NCI-H128 (cell line): ENCODE measurements at regions not wholly inside any gene's neighbourhood (a gene's known extent, or its start where the extent isn't known, plus 50 kb on each side); places are given as distances from the start of the nearest gene placed in this dataset.
A peak's percentile ranks its signal among the peaks of the same experiment; 100 is the strongest.

Experiments used
- DNase-seq: peaks from one replicate; lab custom pipeline; 2025; ENCODE audit not compliant: unreplicated experiment; lab: John Stamatoyannopoulos, UW

DNA sequence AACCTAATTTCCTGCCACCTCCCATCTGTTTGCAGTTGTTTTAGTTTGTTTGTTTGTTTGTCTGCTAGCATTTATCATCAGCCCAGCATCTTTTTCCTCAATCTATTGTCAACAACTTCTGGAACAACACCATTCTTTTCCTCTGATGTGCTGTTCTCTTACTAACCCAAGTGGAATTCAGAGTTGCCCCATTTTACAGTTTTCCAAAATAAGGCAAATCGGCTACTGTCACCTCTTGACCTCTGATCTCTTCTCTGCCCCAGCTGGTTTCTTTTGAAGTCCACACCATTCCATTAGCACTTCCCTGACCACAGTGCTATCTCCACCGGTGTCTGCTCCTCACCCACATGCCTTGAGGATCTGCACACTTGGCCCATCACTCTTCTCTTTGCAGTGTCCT is 102.4 kb downstream of the EFNB2 start:
- no peak for DNase-seq

DNA sequence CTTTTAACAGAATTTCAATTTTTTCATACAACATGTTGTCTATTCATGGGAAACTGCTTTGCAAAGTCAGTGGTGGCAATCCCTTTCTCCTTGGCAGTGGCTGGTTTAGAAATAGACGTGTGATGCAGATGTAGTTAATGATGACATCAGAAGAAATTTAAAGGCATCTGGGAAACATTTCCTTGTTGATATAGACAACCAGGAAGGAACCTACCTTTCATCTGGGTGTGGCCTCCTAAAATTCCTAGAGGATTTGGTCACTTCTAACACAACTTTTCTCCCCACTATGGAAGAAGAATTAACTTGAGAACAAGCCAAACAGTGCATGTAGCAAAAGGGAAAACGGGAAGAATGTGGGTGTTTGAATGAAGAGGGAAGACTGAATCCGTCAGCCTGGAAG is 102.8 kb downstream of the EFNB2 start:
- DNase-seq: no peak

DNA sequence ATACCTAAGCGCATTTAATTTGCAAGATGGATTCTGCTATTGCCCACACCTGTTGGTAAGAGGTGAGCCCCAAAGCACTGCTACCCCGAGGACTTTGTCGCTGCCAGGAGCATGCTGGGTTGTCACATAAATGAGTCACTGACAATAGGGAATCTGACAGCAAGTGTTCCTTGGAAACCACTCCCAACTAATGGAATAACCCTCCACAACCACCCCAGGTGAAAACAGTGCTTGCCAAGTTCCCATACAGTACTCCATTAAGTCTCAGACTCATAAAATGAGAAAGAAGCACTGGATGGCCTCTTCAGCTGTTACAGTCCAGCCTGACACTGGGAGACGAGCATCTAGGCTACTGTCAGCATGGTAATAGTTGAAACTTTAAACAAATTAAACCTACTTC is 108.6 kb downstream of the EFNB2 start:
- peak; percentile 52 for DNase-seq

DNA sequence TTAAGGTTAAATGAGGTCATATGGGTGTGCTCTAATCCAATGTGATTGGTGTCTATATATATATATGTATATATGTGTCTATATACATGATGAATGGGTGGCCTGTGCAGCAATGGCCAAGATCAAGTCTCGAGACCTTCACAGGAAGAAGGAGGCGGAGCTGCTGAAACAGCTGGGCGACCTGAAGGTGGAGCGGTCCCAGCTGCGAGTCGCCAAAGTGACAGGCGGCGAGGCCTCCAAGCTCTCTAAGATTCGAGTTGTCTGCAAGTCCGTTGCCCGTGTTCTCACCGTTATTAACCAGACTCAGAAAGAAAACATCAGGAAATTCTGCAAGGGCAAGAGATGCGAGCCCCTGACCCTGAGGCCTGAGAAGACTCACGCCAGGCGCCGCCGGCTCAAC is 109.8 kb downstream of the EFNB2 start:
- DNase-seq: no peak

DNA sequence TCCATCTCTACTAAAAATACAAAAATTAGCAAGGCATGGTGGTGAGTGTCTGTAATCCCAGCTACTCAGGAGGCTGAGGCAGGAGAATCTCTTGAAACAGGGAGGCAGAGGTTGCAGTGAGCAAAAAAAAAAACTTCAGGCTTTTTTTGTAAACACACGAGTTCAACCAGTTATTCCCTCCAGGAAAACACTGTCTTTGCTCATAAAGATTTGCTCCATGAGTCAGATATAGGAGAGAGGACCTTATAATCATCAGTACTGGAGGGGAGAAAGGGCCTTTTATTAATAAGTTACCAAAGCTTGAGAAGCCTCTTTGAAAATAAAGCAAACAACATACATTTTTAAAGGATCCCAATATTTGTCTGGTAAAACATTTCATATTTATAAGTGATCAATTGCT is 110.7 kb downstream of the EFNB2 start:
- no peak for DNase-seq

DNA sequence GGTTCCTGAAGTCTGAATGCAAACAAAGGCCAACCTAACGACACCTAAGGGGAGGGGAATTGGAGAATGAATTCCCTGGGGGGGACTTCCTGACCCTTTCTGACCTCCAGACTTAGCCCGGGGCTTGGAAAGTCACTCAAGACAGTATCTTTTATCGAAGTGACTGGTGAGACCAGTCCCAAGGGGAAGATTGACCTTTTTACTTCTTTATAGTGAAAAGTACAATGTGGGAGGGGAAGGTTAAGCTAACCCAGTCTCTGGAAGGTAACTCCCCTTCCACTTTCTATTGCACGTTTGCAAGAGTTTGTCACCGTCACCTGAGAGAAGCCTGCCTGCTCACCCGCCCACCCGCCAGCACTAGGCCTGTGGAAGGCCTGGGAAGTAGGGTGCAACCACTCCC is 111.9 kb downstream of the EFNB2 start:
- DNase-seq: no peak

DNA sequence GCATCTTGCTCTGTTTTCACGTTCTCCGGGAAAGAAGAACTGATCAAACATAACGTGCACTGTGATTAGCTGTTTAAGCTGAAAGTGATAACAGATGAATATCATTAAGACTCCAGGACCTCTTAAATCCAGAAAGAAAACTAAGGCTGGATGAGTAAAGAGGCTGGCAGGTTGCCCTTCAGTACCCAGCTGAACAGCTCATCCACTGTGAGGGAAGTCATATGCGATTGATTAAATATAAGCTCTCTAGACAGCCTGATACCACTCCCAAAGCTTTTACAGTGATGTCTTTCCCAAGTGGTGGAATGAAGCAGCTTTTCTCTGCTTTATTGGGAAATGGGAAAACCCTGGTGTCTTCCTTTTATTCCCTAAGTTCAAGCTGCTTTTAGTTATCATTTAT is 116.9 kb downstream of the EFNB2 start:
- DNase-seq: no peak

DNA sequence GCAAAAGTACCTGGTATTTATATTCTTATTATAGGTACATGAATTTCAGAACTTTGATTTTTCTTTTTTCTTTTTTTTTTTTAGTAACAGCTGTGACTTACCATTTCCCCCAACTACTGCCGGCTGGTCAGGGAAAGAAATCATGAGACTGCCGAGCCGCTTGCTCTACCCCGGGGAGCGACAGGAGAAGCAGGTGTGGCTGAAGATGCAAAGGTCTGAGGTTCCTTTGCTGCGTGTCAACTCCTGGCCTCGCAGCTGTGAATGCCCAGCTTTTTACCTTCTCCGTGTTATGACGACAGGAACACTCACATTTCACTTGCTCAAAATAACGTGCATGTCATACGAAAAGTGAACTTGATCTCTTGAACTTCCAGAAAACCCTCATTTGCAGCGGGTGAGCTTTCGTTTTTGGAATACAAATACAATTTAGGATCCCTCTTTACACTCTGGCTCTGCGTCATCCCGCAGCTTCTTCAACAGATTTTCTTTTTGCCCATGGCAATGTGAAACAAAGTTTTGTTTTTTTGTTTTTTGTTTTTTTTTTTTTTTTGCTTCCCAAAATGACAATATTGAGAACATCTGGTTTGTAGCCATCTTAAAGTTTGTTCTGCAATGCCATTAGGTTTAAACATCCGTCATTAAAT is 117.9 kb downstream of the EFNB2 start:
- DNase-seq: no peak

DNA sequence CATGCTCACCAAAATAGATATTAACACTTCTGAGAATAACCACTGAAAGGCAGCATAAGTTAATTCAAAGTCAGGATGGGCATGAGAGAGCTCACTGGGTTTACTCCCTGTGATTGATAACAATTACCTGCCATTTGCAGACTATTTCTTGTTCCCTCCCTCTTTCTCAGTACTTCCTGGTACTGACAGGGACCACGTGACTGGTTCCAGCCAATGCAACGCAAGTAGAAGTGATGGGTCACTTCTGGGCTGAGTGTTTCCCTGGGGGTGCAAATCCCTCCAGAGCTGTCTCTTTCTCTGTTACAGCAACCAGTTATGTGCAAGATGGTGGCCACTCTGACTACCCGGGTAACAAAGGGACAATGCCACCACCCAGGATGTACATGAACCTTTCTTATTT is 118.8 kb downstream of the EFNB2 start:
- no peak for DNase-seq

DNA sequence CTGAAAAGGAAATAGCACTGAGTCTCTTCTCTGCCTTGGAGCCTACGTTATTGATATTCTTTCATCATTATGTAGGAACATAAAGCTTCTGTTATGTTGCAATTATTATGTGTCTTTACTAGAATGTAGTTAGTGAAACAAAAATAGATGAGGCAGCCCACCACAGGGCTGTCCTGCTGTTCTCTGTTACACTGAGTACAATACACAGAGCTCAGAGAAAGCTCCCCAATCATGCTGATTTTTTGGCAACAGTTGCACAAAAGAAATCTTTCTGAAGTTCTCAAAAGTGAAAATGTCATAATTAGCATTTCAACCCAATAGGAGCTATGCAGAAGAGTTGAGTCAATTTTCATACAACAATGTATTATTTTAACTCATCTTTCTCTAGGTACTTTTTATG is 119.5 kb downstream of the EFNB2 start:
- no peak for DNase-seq

DNA sequence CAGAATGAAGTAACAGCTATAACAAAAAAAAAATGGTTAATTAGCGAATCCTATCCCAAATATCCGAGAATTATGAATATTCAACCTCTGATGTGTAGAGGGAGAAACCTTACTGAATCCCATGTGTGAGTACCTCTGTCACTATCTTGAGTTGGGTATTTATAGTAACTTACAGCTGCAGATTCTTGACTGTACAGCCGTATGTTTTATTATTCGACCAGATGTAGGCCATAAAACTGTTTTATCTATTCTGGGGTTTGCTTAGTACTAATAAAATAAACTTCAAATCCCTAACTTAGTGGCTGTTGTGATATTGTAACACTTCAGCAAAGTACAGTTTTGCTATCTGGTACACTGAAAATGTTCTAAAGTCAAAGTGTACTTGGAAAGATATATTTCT is 120.0 kb downstream of the EFNB2 start:
- no peak for DNase-seq

DNA sequence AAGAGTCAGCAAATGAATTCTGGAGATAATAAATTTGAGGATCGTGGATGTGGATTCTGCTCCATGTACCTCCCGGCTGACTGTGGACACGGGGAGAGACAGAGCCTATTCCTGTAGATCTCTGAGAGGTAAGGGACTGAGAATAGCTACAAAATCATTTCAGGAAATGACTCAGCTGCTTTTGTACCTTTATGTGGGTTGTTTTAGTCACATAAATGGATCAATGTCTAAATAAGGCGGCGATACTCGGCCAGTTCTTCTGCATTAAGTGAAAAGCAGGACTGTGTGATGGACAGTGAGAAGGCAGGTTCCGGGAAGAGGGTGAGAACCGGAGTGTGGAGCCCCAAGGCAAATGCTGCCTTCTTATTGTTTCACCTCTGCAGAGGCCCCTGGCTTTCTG is 128.1 kb downstream of the EFNB2 start:
- no peak for DNase-seq

DNA sequence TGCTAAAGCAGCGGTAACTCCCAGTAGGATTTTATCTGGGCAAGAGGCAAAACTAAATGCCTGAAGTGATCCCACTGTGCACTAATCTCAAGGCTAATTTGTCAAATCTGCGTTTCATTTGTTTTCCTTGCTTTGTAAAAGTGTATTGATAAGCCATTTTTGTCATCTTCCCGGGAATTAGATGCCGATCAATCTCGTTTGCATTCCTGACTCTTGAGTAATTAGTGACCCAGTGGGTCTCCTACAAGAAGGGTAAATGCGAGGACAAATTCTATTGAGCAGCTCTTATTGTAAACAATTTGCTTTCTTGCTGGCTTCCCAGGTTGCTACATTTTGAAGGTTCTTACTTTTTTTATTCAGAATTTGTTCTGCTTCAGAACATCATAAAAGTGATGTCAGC is 129.7 kb downstream of the EFNB2 start:
- DNase-seq: no peak

DNA sequence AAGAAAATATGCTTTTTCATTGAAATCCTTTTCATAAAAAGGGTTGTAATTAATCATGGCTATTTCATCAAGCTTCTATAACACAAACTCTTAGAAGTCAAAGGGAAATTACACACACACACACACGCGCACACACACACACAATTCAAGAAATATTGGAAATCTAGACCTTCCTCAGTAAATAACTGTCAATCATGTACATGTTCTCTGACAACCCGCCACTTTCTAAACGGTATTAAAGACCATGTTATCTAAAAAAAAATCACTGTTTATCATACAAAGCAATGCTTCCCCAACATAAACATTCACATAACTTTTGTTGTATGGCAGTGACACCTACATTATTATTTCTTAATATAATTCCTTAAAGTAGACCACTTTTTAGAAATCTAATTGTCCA is 132.2 kb downstream of the EFNB2 start:
- DNase-seq: no peak

DNA sequence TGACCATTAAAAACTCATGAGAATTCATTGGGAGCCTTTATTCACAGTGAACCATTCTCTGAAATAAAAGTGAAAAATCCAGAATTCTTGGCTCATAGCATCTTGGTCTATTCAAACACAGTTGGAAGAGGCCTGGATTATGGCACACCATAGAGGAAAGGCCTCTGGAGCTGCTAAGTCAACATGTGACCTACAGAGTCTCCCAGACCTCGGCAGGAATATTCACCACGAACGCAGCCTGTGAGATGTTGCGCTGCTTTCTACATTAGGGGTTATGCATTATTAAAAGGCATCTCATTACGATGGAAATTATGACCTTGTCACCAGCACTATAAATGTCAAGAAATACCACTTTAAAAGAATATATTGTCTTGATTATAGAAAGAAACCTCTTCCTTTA is 132.6 kb downstream of the EFNB2 start:
- no peak for DNase-seq

DNA sequence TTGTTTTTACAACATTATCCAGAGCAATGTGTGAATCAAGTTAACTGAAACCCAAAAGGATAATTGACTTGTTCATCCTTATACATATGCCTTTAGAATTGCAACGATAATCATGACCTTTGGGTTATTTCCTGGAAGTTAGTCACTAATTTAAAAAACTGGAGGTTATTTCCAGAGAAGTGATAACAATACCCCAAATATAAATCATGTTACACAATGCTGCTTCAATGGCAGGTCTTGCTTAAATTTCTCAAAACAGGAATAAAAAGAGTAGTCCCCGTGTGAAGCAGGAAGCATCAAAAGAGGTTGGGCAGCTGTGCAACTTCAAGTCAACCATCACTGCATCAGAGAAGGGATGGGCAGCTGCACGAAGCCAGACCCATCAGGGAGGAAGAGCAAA is 134.4 kb downstream of the EFNB2 start:
- DNase-seq: no peak

DNA sequence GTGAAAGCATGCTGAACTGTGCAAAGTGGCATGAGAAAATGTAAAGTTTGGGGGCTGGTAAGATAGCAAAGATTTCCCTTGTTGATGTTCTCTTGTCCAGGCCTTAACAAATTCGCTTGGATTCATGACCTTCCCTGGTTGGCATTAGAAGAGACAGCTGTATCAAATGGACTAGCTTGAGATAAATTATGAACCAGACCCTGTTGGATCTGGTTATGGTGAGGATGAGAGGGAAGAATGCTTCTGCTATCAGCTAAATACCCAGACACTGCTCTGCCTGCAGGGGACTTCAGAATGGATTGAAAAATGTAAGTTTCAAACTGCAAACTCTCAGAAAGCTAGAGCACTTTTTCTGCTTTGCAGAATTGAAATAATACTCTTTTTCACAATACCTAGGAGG is 135.2 kb downstream of the EFNB2 start:
- DNase-seq: no peak

DNA sequence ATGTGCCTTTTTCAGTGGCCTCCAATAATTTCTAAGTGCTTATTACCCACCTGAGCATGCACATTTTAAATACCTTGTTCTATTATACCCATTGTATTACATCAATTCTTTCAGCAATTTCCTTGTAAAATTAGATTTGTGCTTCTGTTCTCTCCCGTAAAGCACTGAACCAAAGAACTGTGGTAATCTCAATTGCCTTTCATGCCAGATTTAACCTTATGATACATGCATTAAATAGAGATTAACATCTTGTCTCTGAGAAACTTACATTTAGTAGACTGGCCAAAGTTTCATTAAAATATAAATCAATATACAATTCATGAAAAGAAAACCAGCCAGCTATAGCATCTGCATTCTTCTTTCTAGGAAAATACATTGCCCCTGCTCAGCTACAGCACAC is 137.2 kb downstream of the EFNB2 start:
- DNase-seq: no peak

DNA sequence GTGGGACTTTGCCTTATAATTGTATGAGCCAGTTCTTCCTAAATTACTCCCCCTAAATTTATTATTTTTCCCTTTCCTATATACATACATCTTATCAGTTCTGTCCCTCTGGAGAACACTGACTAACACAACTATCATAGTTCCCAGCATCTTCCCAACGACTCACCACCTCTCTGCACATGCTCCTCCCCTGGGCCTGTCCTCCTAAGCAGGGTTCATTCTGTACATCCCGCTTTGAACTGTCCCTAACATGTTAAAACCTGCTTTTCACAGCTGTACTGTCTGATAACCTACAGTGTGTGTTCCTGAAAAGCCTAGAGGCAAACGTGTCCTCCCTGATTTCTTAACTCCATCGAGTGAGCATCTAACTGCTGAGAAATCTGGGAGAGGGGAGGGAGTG is 141.7 kb downstream of the EFNB2 start:
- no peak for DNase-seq

DNA sequence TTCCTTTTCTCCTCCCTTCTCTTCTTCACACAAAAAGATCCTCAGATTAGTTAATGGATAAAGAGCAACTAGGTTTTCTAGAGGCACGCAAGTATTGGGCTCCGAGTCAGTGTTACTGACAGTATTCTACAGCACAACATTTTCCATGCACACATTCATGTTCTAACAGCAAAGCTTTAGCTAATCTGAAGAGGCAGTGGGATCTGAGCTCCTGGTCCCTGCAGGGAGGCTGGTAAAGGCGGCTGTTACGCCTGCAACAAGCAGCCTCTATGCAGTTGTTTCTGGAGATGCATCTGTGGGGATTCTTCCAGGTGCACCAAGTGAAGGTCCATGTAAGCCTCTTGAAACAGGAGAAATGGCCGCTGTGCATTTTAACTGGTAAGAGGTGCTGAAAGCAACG is 143.8 kb downstream of the EFNB2 start:
- DNase-seq: no peak

DNA sequence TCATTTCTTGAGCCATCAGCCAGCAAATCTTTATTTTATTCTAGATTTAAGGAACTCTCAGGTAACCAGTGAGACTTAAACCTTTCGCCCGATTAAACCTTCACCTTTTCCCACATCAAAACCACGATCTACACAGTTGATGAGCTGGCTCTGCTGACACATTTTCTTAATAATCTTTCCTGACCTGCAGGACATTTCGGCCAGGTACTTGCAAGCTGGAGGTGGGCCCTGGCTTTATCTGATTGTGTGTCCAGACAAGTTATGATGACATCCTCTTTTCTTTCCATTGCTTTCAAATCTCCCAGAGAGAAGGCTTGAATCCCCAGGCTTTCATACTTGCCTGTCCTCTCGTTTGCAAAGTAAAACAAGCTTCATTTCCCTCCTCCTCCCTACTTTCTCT is 144.2 kb downstream of the EFNB2 start:
- DNase-seq: no peak

DNA sequence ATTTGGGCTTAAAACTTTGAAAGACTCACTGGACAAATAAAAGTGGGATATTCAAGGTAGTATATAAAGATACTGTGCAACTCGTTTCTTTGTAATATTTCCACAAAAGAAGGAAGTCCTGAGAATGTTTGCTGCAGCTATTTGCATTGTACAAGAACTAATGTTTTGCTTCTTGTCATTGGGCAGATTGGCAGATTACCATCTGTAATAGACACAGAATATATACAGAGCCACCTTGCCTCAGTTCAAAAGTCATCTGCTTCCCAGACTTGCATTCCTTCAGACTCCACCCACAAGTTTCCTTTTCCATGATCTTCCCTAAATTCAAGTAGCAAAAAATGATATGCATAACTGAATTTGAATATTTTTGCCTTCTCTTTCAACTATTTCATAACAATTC is 145.1 kb downstream of the EFNB2 start:
- no peak for DNase-seq

DNA sequence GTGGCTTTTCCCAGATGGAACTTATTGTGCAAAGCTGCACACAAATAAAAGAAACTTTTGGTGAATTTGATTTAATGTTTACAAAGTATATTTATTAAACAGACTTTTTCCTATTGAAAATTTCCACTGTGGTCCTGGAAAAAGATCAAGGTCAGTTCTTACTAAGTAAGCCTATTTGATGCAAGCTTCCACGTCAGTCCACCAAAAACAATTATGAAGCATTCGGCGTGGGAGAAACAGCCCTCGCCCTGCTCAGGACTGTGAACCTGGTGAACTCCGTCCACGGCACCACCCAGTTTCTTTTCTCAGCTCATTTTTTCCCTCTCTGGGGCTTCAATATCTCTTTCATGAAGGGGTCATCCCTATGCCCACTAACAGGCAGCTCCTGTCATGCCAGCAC is 149.8 kb downstream of the EFNB2 start:
- DNase-seq: no peak

DNA sequence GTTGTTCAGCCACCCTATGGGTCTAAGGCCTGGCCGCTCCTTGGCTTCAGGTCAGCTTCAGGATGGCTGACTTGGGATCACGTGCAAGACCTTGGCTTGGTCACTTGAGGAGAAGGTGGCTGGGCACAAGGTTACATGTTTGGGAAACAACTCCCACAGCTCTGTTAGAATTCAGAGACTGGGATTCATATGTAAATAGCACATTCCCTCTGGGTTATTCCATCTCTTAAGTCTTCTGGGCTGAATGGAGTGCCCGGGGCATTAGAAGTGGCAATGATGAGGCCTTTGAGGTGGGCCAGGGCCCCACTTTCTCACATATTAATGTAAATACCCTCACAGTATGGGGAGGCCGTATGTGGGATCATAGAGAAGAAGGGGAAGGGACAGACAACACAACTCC is 150.9 kb downstream of the EFNB2 start:
- no peak for DNase-seq
